LNCaP clone FGC (cell line): ENCODE measurements at regions not wholly inside any gene's neighbourhood (a gene's known extent, or its start where the extent isn't known, plus 50 kb on each side); places are given as distances from the start of the nearest gene placed in this dataset.

Source experiments
- DNase-seq: peaks from one replicate; pipeline ENCODE4 v3.0.0-alpha.2; 2011; ENCODE audit warnings: low read depth
- H3K4me3 ChIP-seq: 2 replicates; pipeline ENCODE4 v1.5.1; 2011; ENCODE audit warnings: mild to moderate bottlenecking, low read depth, low read length, control low read depth
- TF ChIP-seq, protein P1 (sequence below): IDR thresholded peaks from 2 replicates; pipeline ENCODE4 v1.5.1; 2012; ENCODE audit warnings: mild to moderate bottlenecking; ENCODE audit not compliant: control insufficient read depth, insufficient read depth; ENCODE audit errors: extremely low read depth

GRCh38 chr19:30161021-30161655, 211.0 kb upstream of the ZNF536 start:
- no peak for DNase-seq
- H3K4me3 ChIP-seq: no peak overlapping the region
- TF ChIP-seq, protein P1, sequence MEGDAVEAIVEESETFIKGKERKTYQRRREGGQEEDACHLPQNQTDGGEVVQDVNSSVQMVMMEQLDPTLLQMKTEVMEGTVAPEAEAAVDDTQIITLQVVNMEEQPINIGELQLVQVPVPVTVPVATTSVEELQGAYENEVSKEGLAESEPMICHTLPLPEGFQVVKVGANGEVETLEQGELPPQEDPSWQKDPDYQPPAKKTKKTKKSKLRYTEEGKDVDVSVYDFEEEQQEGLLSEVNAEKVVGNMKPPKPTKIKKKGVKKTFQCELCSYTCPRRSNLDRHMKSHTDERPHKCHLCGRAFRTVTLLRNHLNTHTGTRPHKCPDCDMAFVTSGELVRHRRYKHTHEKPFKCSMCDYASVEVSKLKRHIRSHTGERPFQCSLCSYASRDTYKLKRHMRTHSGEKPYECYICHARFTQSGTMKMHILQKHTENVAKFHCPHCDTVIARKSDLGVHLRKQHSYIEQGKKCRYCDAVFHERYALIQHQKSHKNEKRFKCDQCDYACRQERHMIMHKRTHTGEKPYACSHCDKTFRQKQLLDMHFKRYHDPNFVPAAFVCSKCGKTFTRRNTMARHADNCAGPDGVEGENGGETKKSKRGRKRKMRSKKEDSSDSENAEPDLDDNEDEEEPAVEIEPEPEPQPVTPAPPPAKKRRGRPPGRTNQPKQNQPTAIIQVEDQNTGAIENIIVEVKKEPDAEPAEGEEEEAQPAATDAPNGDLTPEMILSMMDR: no peak

DNA sequence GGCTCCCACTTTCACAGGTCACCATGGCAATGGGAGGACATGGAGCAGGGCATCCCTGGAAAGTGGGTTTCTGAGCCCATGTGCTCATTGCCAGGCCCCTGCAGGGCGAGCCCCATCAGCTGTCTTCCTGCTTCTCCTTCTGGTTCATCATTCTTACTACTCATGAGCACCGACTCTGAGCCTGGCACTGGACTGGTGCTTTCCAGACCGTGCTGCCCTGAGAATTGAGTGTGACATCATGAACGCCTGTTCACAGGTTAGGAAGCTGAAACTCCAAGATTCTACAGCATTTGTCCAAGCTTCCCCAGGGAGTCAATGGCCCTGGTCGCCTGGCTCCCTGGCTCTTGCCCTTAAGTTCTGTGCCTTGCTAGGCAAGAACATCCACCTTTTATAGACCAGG, 210.4 kb upstream of the ZNF536 start:
- TF ChIP-seq, protein P1: no peak
- H3K4me3 ChIP-seq: no peak overlapping the region
- no peak for DNase-seq

DNA sequence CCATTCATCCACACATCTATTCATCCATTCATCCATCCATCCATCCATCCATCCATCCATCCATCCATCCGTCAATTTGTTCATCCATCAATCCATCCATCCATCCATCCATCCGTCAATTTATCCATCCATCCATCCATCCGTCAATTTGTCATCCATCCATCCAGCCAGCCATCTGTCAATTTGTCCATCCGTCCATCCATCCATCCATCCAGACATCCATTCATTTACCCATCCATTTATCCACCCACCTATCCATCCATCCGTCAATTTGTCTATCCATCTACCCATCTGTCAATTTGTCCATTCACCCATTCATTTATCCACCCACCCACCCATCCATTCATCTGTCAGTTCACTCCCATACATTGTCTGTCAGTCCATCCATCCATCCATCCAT, 209.5 kb upstream of the ZNF536 start:
- no peak overlapping the region for H3K4me3 ChIP-seq
- TF ChIP-seq, protein P1: no peak
- no peak for DNase-seq

- TF ChIP-seq, protein P1: no peak
- no peak overlapping the region for H3K4me3 ChIP-seq
- no peak for DNase-seq
Measured at GRCh38 chr19:30163663-30164062, 208.5 kb upstream of the ZNF536 start.

- DNase-seq: no peak
- TF ChIP-seq, protein P1: no peak
Measured at GRCh38 chr19:30165228-30165813, 206.9 kb upstream of the ZNF536 start.

GRCh38 chr19:30167206-30167868, 204.8 kb upstream of the ZNF536 start:
- TF ChIP-seq, protein P1: no peak
- H3K4me3 ChIP-seq: no peak overlapping the region
- DNase-seq: no peak

More at GRCh38 chr19:30165228-30165813, 206.9 kb upstream of the ZNF536 start:
- no peak overlapping the region for H3K4me3 ChIP-seq
